Spleen (tissue), 11 donors: ENCODE measurements at regions not wholly inside any gene's neighbourhood (a gene's known extent, or its start where the extent isn't known, plus 50 kb on each side); places are given as distances from the start of the nearest gene placed in this dataset.

Experiments
- DNase-seq: peaks from one replicate; pipeline ENCODE4 v3.0.0-alpha.2; 2020
- H3K27ac ChIP-seq, 8 donors: fragments of 200-600 bp; sonication (generic) in 7 of 8; 1 replicate in 4 of 8; 2 replicates in 4 of 8; pipeline versions ENCODE4 v1.5.0 to v1.8.0; 2016 to 2021; ENCODE audit warnings: inconsistent platforms in 4 of 8, mild to moderate bottlenecking in 4 of 8, moderate library complexity in 1 of 8
- H3K27me3 ChIP-seq, 7 donors: fragments of 200-600 bp; sonication (generic) in 6 of 7; replicated peaks in 1 of 7; 1 replicate in 4 of 7; 2 replicates in 3 of 7; pipeline versions ENCODE4 v1.5.0 to v1.8.0; 2016 to 2021; ENCODE audit warnings: inconsistent platforms in 3 of 7, mild to moderate bottlenecking in 1 of 7
- H3K36me3 ChIP-seq, 6 donors: fragments of 200-600 bp; sonication (generic) in 5 of 6; 1 replicate in 4 of 6; 2 replicates in 2 of 6; pipeline versions ENCODE4 v1.5.0 to v1.8.0; 2016 to 2021; ENCODE audit warnings: inconsistent platforms in 2 of 6
- H3K4me1 ChIP-seq, 6 donors: fragments of 200-600 bp; sonication (generic) in 5 of 6; 1 replicate in 3 of 6; 2 replicates in 3 of 6; pipeline versions ENCODE4 v1.5.0 to v1.8.0; 2016 to 2021; ENCODE audit warnings: inconsistent platforms in 3 of 6
- H3K4me3 ChIP-seq, 8 donors: fragments of 200-600 bp; sonication (generic) in 7 of 8; 1 replicate in 4 of 8; 2 replicates in 4 of 8; pipeline versions ENCODE4 v1.5.0 to v1.8.0; 2016 to 2021; ENCODE audit warnings: inconsistent platforms in 4 of 8, mild to moderate bottlenecking in 4 of 8, moderate library complexity in 2 of 8
- H3K9me3 ChIP-seq, 8 donors: fragments of 200-600 bp; sonication (generic) in 7 of 8; 1 replicate in 4 of 8; 2 replicates in 4 of 8; pipeline versions ENCODE4 v1.5.0 to v1.8.0; 2016 to 2021; ENCODE audit warnings: inconsistent platforms in 4 of 8
- CTCF ChIP-seq, 11 experiments: fragments of 200-600 bp in 7 of 11; fragments of 450-650 bp in 4 of 11; sonication (generic) in 4 of 11; IDR thresholded peaks in 8 of 11; conservative IDR thresholded peaks in 3 of 11; 1 replicate in 7 of 11; 2 replicates in 4 of 11; pipeline versions ENCODE4 v1.4.0 to v1.8.0; 2016 to 2021; ENCODE audit warnings: antibody characterized with exemption in 11 of 11, inconsistent platforms in 4 of 11, mild to moderate bottlenecking in 1 of 11
- POLR2A ChIP-seq, 3 donors: fragments of 450-650 bp; IDR thresholded peaks; one replicate each; pipeline ENCODE4 v1.5.1; 2017; ENCODE audit warnings: antibody characterized with exemption in 3 of 3, mild to moderate bottlenecking in 1 of 3
- POLR2AphosphoS5 ChIP-seq, 3 donors: sonication (generic); formaldehyde crosslinking; IDR thresholded peaks; one replicate each; pipeline ENCODE4 v1.5.1; 2017; ENCODE audit warnings: antibody characterized with exemption in 3 of 3
- WGBS, 5 donors: extraction: QIAGEN DNeasy Blood & Tissue Kit in 3 of 5; methylation state at CpG; one replicate each; pipeline versions ENCODE4 v1.1.5 to v1.1.7; 2013 to 2018; 5-methylcytosine and 5-hydroxymethylcytosine counted together
- intact Hi-C: fragments of 100-400 bp; cut with DNase I; formaldehyde crosslinking; loops from one replicate; pipeline ENCODE4 v1.15.0; 2023; ENCODE audit warnings: low total_unique reads
- donor health status: healthy with polysubstance abuse.
- donor health status: DM: no; HTN: no; CAD: no; lungs with moderate emphysema.
- donor health status: DM: no; HTN: no; CAD: no.
- donor health status: Bipolar disorder and iron deficiency.
- donor health status: healthy.
- donor health status: DM: no; HTN: no; CAD: no.
- donor health status: DM: yes; HTN: yes; CAD: no.

- WGBS, 5 donors, result 77 to 89% (median 80%) methylated on average over 1 to 7 of the region's 7 CpGs
- intact Hi-C loops, result no loop called here
- DNase-seq, result peak; percentile 62
- H3K36me3 ChIP-seq, result no peaks in the 10 kb centered on the region
- peaks cover 0 to 48% (median 30%) of the 10 kb centered on the region in 8 donors for H3K9me3 ChIP-seq
- no peaks in the 10 kb centered on the region for H3K4me1 ChIP-seq
- H3K4me3 ChIP-seq, result no peak overlapping the region
- H3K27me3 ChIP-seq, result no peaks in the 10 kb centered on the region
- no peak for TF ChIP-seq POLR2A (IDR thresholded peaks at IDR 0.05)
- TF ChIP-seq CTCF (IDR thresholded peaks at IDR 0.05 in 8 of 11, conservative IDR thresholded peaks at IDR 0.05 in 3 of 11), result no peak
- TF ChIP-seq POLR2AphosphoS5 (IDR thresholded peaks at IDR 0.05), result no peak
- H3K27ac ChIP-seq, result no peak overlapping the region
Measured at GRCh38 chr4:130736436-130737185, 1640.7 kb downstream of the C4orf33 start.

- Histone ChIP-seq H3K27ac (no peak overlapping the region), H3K36me3 (no peaks in the 10 kb centered on the region), H3K9me3 (peaks cover 0 to 47% (median 32%) of the 10 kb centered on the region in 8 donors), H3K4me1 (no peaks in the 10 kb centered on the region), H3K27me3 (no peaks in the 10 kb centered on the region), H3K4me3 (no peak overlapping the region)
- intact Hi-C loops, result no loop called here
- WGBS, 5 donors, result 70 to 86% (median 78%) methylated on average over 3 of the region's 3 CpGs
- no peak for DNase-seq
- TF ChIP-seq POLR2AphosphoS5 (IDR thresholded peaks at IDR 0.05), result no peak
Measured at GRCh38 chr4:130738233-130738632, 1642.3 kb downstream of the C4orf33 start.

- DNase-seq, result no peak
- Histone ChIP-seq H3K27ac (no peak overlapping the region), H3K27me3 (no peaks in the 10 kb centered on the region), H3K9me3 (peaks cover 0 to 8% (median under 1%) of the 10 kb centered on the region in 8 donors), H3K4me1 (no peaks in the 10 kb centered on the region), H3K4me3 (no peak overlapping the region), H3K36me3 (no peaks in the 10 kb centered on the region)
- TF ChIP-seq POLR2AphosphoS5 (IDR thresholded peaks at IDR 0.05), result no peak
- TF ChIP-seq POLR2A (IDR thresholded peaks at IDR 0.05), result no peak
- no peak for TF ChIP-seq CTCF (IDR thresholded peaks at IDR 0.05 in 8 of 11, conservative IDR thresholded peaks at IDR 0.05 in 3 of 11)
- 12 to 40% (median 19%) methylated on average over 1 of the region's 1 CpG for WGBS, 5 donors
- intact Hi-C loops, result no loop called here
Measured at GRCh38 chr4:130747842-130748241, 1651.9 kb downstream of the C4orf33 start.

- Histone ChIP-seq H3K9me3 (peaks cover 0 to 4% (median 0%) of the 10 kb centered on the region in 8 donors), H3K27me3 (no peaks in the 10 kb centered on the region), H3K36me3 (no peaks in the 10 kb centered on the region), H3K4me3 (no peak overlapping the region), H3K27ac (no peak overlapping the region), H3K4me1 (no peaks in the 10 kb centered on the region)
- no peak for DNase-seq
- WGBS, 5 donors, result 77 to 96% (median 88%) methylated on average over 2 of the region's 2 CpGs
- TF ChIP-seq POLR2A (IDR thresholded peaks at IDR 0.05) (no peak), POLR2AphosphoS5 (IDR thresholded peaks at IDR 0.05) (no peak), CTCF (IDR thresholded peaks at IDR 0.05 in 8 of 11, conservative IDR thresholded peaks at IDR 0.05 in 3 of 11) (no peak)
- intact Hi-C loops, result no loop called here
Measured at GRCh38 chr4:130753926-130754325, 1658.0 kb downstream of the C4orf33 start.
